B cell (primary cell): ENCODE measurements at regions not wholly inside any gene's neighbourhood (a gene's known extent, or its start where the extent isn't known, plus 50 kb on each side); places are given as distances from the start of the nearest gene placed in this dataset.

Source experiments
- ATAC-seq: fragments of 200-7000 bp; cut with Tn5 transposase; one replicate; pipeline ENCODE4 v1.10.0; 2021; ENCODE audit warnings: low read depth, mild to moderate bottlenecking, moderate number of reproducible peaks, moderate library complexity
- CTCF ChIA-PET: fragments of 350-600 bp; sonication (Branson Sonifier 250); formaldehyde crosslinking; loops from one replicate; lab custom pipeline; 2021; ENCODE audit warnings: antibody characterized with exemption, inconsistent platforms; lab: Charles Lee
- POLR2A ChIA-PET: fragments of 350-600 bp; sonication (Branson Sonifier 250); formaldehyde crosslinking; loops from one replicate; lab custom pipeline; 2021; ENCODE audit warnings: antibody characterized with exemption; lab: Charles Lee
- DNase-seq: peaks from one replicate; pipeline ENCODE4 v3.0.0; 2013
- H2AFZ ChIP-seq: 2 replicates; pipeline ENCODE4 v1.6.1; 2012; ENCODE audit warnings: mild to moderate bottlenecking, low read depth, low read length; ENCODE audit not compliant: insufficient read depth, poor library complexity, severe bottlenecking
- H3K27ac ChIP-seq, 2 donors: 1 replicate in 1 of 2; 2 replicates in 1 of 2; pipeline ENCODE4 v1.5.1; 2012 to 2013; ENCODE audit warnings: low read length in 2 of 2, mild to moderate bottlenecking in 2 of 2, moderate library complexity in 1 of 2
- H3K27me3 ChIP-seq, 4 experiments: fragments of 200-600 bp in 1 of 4; sonication (generic) in 1 of 4; replicated peaks in 1 of 4; 1 replicate in 2 of 4; 2 replicates in 2 of 4; pipeline versions ENCODE4 v1.6.1 to v1.7.0; 2013 to 2016; ENCODE audit warnings: low read length in 3 of 4, mild to moderate bottlenecking in 2 of 4, mixed read lengths in 1 of 4, moderate library complexity in 1 of 4; ENCODE audit not compliant: insufficient read depth in 4 of 4, control insufficient read depth in 3 of 4; ENCODE audit errors: control extremely low read depth in 1 of 4
- H3K36me3 ChIP-seq, 2 experiments: replicated peaks in 1 of 2; 1 replicate in 1 of 2; 2 replicates in 1 of 2; pipeline versions ENCODE4 v1.6.1 to v1.7.1; 2013; ENCODE audit warnings: low read length in 1 of 2; ENCODE audit not compliant: insufficient read depth in 2 of 2, control insufficient read depth in 1 of 2; ENCODE audit errors: control extremely low read depth in 1 of 2, extremely low read depth in 1 of 2
- H3K4me1 ChIP-seq, 2 donors: fragments of 200-600 bp in 1 of 2; sonication (generic) in 1 of 2; 1 replicate in 1 of 2; 2 replicates in 1 of 2; pipeline versions ENCODE4 v1.5.1 to v1.6.1; 2013 to 2017; ENCODE audit warnings: low read length in 2 of 2; ENCODE audit not compliant: control insufficient read depth in 2 of 2, insufficient read depth in 2 of 2
- H3K4me2 ChIP-seq: replicated peaks from 2 replicates; pipeline ENCODE3; 2012; ENCODE audit warnings: mild to moderate bottlenecking, low read depth, low read length; ENCODE audit not compliant: poor library complexity, severe bottlenecking
- H3K4me3 ChIP-seq, 5 experiments: fragments of 200-600 bp in 1 of 5; sonication (generic) in 1 of 5; 1 replicate in 3 of 5; 2 replicates in 2 of 5; pipeline versions ENCODE4 v1.5.1 to v1.7.0; 2011 to 2016; ENCODE audit warnings: low read length in 4 of 5, mild to moderate bottlenecking in 4 of 5, low read depth in 2 of 5, control low read depth in 1 of 5, moderate library complexity in 1 of 5; ENCODE audit not compliant: insufficient read depth in 1 of 5; ENCODE audit errors: control extremely low read depth in 1 of 5, extremely low read depth in 1 of 5
- H3K79me2 ChIP-seq: fragments of 200-600 bp; sonication (generic); one replicate; pipeline ENCODE4 v1.6.0; 2016; ENCODE audit warnings: low read length; ENCODE audit not compliant: control insufficient read depth, insufficient read depth
- H3K9ac ChIP-seq: fragments of 200-600 bp; sonication (generic); 2 replicates; pipeline ENCODE4 v1.6.1; 2017; ENCODE audit warnings: mild to moderate bottlenecking, low read length, moderate library complexity
- H3K9me3 ChIP-seq, 3 donors: one replicate each; pipeline versions ENCODE4 v1.6.1 to v1.7.1; 2013; ENCODE audit warnings: low read length in 2 of 3; ENCODE audit not compliant: control insufficient read depth in 2 of 3, insufficient read depth in 1 of 3; ENCODE audit errors: control extremely low read depth in 1 of 3
- H4K20me1 ChIP-seq: 2 replicates; pipeline ENCODE4 v1.6.0; 2012; ENCODE audit warnings: mild to moderate bottlenecking, low read length; ENCODE audit not compliant: insufficient read depth, control insufficient read depth, poor library complexity, severe bottlenecking
- H3K27ac Mint-ChIP-seq: one replicate; pipeline ENCODE4 v1.8.0; 2021; ENCODE audit warnings: mixed read lengths
- H3K27me3 Mint-ChIP-seq: one replicate; pipeline ENCODE4 v1.8.0; 2021; ENCODE audit warnings: mixed read lengths
- H3K4me1 Mint-ChIP-seq: one replicate; pipeline ENCODE4 v1.8.0; 2021; ENCODE audit warnings: mixed read lengths
- H3K4me3 Mint-ChIP-seq: one replicate; pipeline ENCODE4 v1.8.0; 2021; ENCODE audit warnings: mixed read lengths
- H3K9me3 Mint-ChIP-seq: one replicate; pipeline ENCODE4 v1.8.0; 2022; ENCODE audit warnings: mixed read lengths; ENCODE audit not compliant: insufficient read depth
- CTCF ChIP-seq: fragments of 200-600 bp; IDR thresholded peaks from one replicate; pipeline ENCODE4 v1.8.0; 2022; ENCODE audit warnings: antibody characterized with exemption, mild to moderate bottlenecking
- EZH2 ChIP-seq: IDR thresholded peaks from 2 replicates; pipeline ENCODE4 v1.6.1; 2012; ENCODE audit warnings: borderline replicate concordance, low read depth, mild to moderate bottlenecking, moderate library complexity, low read length; ENCODE audit not compliant: insufficient read depth, poor library complexity, severe bottlenecking
- WGBS: methylation state at CpG from one replicate; pipeline ENCODE4 v1.1.5; 2013; ENCODE audit warnings: missing lambda C conversion rate; ENCODE audit not compliant: insufficient coverage; 5-methylcytosine and 5-hydroxymethylcytosine counted together
- intact Hi-C: fragments of 100-400 bp; cut with micrococcal nuclease; formaldehyde crosslinking; loops from one replicate; pipeline ENCODE4 v1.10.0; 2022

GRCh38 chr4:27149541-27150212 lies 289.0 kb downstream of the STIM2 start:
- Histone ChIP-seq H4K20me1 (no peaks in the 10 kb centered on the region), H3K9me3 (peaks cover 0 to 5% (median 3%) of the 10 kb centered on the region in 3 donors), H3K4me3 (no peak overlapping the region), H3K79me2 (no peaks in the 10 kb centered on the region), H2AFZ (no peak overlapping the region), H3K4me1 (no peaks in the 10 kb centered on the region), H3K4me2 (no peak overlapping the region), H3K36me3 (no peaks in the 10 kb centered on the region), H3K27me3 (no peaks in the 10 kb centered on the region), H3K9ac (no peak overlapping the region), H3K27ac (no peak overlapping the region)
- DNase-seq (no peak), ATAC-seq (no peak)
- ChIA-PET CTCF (no interaction called here), POLR2A (no interaction called here)
- TF ChIP-seq CTCF (no peak), EZH2 (no peak)
- peaks cover 3% of the 10 kb centered on the region for H3K27me3 Mint-ChIP-seq
- H3K9me3 Mint-ChIP-seq: peaks cover 5% of the 10 kb centered on the region
- 56% methylated on average over 1 of the region's 2 CpGs for WGBS
- no peak overlapping the region for H3K27ac Mint-ChIP-seq
- H3K4me3 Mint-ChIP-seq: no peak overlapping the region
- H3K4me1 Mint-ChIP-seq: no peaks in the 10 kb centered on the region
- intact Hi-C loops: no loop called here

- Mint-ChIP-seq H3K27me3 (peaks cover 17% of the 10 kb centered on the region), H3K4me1 (no peaks in the 10 kb centered on the region), H3K9me3 (no peaks in the 10 kb centered on the region), H3K4me3 (no peak overlapping the region), H3K27ac (no peak overlapping the region)
- H3K79me2 ChIP-seq: no peaks in the 10 kb centered on the region
- no peak overlapping the region for H3K4me2 ChIP-seq
- 84% methylated on average over 3 of the region's 5 CpGs for WGBS
- no peak overlapping the region for H3K27ac ChIP-seq
- H3K9me3 ChIP-seq: peaks cover 0 to 3% (median 0%) of the 10 kb centered on the region in 3 donors
- no peak for ATAC-seq
- POLR2A ChIA-PET: no interaction called here
- H2AFZ ChIP-seq: no peak overlapping the region
- DNase-seq: no peak
- CTCF ChIA-PET: no interaction called here
- no peak overlapping the region for H3K4me3 ChIP-seq
- intact Hi-C loops: no loop called here
- H3K4me1 ChIP-seq: no peaks in the 10 kb centered on the region
- H4K20me1 ChIP-seq: no peaks in the 10 kb centered on the region
- H3K27me3 ChIP-seq: peaks cover 0 to 3% (median 2%) of the 10 kb centered on the region in 4 experiments
- H3K9ac ChIP-seq: no peak overlapping the region
- H3K36me3 ChIP-seq: no peaks in the 10 kb centered on the region
- no peak for TF ChIP-seq EZH2
- no peak for TF ChIP-seq CTCF
Observed at GRCh38 chr4:27152703-27153102, 292.1 kb downstream of the STIM2 start.
